GM21717 (cell line): ENCODE measurements at regions not wholly inside any gene's neighbourhood (a gene's known extent, or its start where the extent isn't known, plus 50 kb on each side); places are given as distances from the start of the nearest gene placed in this dataset.

ENCODE experiments used
- ATAC-seq: cut with Tn5 transposase; IDR thresholded peaks from one replicate; pipeline ENCODE4 v1.9.1; 2021; ENCODE audit warnings: mild to moderate bottlenecking, moderate library complexity; ENCODE audit not compliant: unreplicated experiment

DNA sequence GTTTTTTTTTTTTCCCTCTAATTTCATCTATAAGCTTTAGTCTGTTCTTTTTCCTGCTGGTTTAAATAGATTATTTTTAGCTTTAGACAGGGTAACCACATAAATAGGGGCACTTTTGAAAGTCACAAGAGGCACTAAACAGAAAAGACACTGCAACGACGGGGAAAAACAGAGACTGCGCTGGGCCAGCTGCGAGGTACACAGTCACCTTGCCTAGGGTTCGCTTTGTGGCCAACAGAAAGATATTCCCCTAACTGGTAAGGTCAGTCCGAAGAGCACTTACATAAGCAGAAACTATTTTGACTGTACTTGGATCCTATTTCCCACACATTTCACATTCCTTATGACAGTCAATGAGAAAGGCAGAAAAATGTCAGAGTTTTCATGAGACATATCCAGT, 175.6 kb upstream of the PHF14 start:
- ATAC-seq = no peak

DNA sequence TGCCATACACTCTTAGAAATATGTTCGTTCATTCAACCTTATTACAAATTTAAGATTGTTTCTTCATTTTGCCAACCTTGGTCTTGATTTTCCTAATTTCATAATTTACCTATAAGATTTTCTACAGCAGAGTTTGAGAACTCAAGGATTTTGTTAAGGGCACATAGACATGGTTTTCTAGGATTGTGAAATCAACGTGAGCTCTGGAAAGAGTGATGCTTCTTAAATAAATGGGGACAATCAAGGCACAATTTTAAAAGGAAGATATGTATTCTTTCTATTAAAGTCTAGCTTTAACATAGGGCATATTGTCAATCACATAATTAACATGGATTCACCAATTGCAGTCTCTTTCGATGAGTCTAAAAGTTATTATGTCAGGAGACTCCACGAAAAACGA, 174.2 kb upstream of the PHF14 start:
- ATAC-seq = no peak

DNA sequence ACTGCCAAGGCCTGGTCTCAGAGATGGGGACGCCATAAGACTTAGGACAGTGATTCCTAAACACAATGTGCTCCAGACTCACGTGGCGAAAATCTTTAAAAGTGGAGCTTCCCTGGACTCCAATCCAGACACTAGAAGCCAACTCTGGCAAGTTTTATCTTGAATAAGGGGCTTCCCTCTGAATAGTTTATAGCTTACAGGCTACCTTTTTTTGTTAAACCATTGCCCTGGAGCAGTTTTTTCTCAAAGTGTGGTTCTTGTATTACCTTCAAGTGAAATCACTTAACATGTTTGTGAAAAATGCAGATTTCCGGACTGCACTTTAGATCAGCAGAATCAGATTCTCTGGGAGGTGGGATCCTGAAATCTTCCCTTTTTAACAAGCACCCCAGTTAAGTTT, 171.7 kb upstream of the PHF14 start:
- no peak for ATAC-seq

DNA sequence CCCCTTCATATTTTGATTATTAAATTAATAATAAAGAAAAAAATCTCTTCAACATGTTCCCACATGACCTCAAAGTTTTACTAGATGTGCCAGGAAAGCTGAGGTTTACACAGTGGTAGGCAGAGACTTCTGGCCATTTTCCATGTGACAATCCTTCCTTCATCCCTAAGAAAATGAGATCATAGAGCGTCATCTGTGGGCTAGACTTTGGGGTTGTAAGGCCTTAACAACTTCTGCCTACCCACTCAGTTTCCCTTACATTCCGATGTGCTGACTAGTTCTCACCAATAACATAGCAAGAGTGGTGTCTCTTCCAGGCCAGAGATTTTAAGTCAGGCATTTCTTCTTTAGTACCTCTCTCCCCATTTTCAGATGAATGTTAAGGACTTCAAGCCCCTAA, 171.1 kb upstream of the PHF14 start:
- ATAC-seq = no peak

DNA sequence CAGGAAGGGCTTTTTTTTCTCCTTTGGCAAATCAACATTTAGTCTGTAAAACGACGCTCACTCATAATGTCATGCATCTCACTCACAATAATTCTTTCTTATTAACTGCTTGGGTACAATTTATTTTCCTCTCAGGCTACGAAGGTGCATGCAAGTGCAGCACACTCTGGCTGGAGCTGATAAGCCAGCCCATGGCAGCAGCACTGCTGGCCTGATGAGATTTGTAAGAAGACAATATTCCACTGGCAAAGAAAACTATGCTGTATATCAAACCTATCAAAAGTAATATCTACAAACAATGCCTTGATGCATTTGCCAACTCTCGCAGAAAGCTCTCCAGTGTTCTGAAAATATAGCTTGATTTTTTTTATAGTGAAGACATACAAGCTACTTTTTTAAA, 170.0 kb upstream of the PHF14 start:
- no peak for ATAC-seq

DNA sequence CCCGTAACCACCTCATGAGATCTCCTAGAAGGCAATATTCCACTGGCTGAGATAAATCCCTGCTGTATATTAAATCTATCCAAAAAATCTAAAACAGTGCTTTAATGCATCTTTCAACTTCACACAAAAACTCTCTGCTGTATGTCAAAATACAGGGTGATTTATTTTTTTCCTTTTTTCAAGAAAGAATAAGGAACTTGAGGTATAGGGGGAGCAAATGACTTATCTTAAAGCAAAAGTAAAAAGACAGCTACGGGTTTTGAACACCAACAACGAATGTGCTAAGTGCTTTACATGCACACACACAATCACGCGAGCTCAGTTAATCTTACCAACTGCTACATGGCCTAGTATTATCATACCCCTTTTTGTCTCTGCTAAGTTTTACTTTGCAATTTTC, 168.9 kb upstream of the PHF14 start:
- no peak for ATAC-seq

DNA sequence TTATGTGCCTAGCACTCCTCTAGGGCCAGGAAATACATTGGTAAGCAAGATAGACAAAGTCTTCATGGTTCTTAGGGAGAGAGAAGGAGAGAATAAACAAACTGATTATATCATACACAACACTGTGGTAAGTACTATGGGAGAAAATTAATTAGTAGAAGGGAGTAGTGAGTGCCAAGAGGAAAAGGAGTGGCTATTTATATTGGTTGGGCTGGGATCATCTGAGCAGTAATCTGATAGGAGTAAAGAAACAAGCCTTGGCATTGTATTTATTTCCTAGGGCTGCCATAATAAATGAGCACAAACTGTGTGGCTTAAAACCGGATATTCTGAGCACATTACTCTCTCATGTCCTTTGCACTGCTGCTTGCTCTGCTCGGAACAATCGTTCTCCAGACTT, 158.1 kb upstream of the PHF14 start:
- ATAC-seq = no peak

DNA sequence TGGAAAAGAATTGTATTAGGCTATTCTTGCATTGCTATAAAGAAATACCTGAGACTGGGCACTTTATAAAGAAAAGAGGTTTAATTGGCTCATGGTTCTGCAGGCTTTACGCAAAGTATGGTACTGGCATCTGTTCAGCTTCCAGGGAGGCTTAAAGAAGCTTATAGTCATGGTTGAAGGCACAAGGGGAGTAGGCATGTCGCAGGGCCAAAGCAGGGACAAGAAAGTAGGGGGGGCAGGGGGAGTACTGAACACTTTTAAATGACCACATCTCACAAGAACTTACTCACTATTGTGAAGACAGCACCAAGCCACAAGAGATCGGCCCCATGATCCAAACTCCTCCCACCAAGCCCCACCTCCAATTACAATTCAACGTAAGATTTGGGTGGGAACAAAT, 152.5 kb upstream of the PHF14 start:
- no peak for ATAC-seq

DNA sequence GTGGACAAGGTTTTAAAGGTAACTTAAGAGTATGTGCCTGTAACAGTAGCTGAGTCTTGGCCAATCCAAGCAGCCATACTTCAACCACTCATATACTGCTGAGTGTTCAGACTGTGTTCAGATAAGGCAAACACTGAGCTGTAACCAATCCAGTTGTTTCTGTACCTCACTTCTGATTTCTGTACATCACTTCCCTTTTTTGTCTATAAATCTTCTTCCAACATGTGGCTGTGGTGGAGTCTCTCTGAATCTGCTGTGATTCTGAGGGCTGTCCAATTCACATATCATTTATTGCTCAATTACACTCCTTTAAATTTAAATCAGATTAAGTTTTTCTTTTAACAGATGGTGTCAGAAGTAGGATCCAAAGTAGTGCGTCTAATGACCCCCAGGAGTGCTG, 149.5 kb upstream of the PHF14 start:
- no peak for ATAC-seq

DNA sequence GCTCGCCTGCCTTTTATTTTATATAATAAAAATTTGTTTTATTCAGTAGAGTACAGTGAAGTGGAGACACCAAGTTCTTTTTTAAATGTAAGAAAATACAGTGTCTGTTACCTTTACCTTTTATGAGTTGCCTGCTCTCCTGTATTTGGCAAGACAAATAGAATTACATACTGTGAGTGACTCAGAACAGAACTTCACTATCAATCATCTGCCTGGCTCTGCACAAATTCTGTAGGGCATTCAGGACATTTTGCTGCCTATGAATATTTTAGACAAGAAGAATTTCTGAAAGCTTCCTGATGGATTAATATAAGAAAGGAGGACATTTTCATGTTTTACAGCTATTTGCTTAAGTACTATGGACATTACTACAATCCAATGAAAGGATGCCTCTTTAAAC, 135.4 kb upstream of the PHF14 start:
- no peak for ATAC-seq

DNA sequence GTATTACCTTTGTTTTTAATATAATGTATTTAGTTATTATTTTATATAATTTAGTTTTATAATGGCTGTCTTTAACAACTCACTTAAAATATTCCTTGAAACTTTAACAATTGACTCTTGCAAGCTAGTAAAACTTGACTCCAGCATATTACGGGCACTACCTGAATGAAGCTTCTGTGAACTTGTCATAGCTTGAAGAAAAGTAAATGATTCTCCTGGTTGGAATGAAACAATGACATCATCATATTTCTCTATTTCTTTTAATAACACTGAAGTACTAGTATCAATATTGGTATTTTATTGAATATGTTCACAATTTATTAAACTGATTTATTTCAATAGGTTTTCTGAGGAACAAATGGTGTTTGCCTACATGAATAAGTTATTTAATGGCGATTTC, 128.4 kb upstream of the PHF14 start:
- ATAC-seq = no peak

DNA sequence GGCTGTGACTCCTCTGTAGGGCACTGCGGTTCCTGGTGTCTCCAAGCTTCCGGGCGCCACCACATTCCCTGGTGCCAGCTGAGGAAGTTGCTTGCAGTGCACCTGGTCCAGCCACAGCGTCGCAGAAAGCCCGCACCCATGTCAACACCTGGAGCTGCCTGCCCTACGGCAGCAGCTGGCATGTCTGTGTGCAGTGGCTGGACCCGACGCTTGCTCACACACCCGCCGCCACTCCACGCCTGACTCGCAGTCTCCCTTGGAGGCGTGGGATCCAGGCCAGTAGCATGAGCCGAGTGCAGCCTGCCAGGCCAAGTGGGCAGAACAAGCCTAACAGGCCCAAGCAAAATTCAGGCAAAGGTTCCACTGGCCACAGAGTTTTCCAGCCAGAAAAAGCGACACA, 118.1 kb upstream of the PHF14 start:
- ATAC-seq = no peak

DNA sequence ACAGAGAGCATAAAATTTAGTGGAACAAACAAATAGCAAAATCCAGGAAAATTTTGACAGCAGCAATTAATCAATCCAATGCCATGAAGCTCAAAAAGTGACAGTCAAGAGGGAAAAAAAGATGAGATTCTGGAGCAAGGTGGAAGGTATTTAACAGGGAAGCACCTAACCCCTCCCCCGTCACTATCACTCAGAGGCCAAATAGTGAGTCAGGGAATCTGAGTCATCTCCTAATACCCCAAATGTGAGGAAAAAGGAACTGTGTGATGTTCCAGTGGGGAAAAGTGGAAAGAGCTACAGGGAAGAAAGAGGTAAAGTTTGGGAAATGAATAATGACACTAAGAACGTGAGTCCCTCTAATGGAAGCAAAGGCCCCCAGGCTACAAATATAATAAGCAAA, 113.2 kb upstream of the PHF14 start:
- no peak for ATAC-seq

DNA sequence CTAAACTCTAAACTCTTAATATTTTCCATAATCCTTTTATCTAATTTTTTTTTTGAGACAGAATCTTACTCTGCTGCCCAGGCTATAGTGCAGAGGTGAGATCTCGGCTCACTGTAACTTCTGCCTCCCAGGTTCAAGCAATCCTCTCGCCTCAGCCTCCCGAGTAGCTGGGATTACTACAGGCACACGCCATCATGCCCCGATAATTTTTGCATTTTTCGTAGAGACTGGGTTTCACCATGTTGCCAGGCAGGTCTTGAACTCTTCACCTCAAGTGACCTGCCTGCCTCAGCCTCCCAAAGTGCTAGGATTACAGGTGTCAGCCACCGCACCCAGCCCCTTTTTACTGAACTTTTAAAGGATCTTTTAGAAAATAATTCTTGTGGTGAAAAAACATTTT, 110.2 kb upstream of the PHF14 start:
- no peak for ATAC-seq

DNA sequence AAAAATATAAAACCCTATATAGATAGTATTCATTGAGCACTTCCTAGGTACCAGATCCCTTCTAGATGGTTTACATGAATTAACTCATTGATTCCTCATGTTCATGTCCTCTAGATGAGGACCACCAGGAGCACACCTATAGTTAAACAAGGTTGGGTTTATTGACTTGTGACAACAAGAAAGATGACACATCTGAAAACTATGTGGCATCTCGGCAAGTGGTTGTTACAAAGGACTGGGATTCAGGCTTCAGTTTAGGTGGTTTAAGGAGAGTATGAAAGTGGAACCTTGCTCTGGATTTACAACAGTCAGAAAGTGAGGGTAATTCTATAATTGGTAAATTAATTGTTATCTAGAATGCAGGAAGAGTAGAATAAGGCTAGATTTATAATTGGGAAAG, 99.0 kb upstream of the PHF14 start:
- ATAC-seq = no peak

DNA sequence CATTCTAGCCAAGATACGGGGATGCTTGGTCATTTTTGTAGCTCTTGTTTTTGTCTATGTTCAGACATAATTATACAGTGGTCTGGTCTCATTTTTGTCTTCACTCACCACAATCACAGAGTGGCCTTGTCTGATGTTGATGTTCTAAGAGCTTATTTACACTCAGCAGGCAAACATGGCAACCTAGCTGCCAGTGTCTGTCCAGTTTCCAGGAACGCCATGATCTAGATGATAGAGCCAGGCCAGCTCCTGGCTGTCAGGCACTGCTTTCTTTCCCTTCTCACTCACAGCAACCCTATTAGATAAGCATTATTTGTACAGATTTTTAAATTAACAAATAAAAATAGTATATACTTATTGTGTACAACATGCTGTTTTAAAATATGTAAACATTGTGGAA, 98.6 kb upstream of the PHF14 start:
- no peak for ATAC-seq

DNA sequence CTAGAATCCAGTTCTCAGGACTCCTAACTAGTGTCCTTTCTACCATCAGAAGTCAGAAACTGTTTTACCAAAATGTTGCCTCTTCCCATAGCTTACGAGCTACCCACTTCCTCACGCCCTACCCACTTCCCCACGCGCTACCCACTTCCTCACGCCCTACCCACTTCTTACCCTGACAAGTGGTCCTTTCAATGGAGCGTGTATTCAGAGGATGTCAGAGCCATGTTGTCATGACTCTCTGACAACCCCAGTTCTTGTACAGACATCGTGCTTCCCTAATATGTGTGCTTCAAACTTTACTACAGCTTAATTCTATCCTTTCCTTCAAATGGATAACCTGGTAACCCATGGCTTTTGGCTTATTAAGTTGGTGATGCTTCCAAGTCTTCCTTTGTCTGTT, 84.8 kb upstream of the PHF14 start:
- peak; percentile 22 for ATAC-seq

DNA sequence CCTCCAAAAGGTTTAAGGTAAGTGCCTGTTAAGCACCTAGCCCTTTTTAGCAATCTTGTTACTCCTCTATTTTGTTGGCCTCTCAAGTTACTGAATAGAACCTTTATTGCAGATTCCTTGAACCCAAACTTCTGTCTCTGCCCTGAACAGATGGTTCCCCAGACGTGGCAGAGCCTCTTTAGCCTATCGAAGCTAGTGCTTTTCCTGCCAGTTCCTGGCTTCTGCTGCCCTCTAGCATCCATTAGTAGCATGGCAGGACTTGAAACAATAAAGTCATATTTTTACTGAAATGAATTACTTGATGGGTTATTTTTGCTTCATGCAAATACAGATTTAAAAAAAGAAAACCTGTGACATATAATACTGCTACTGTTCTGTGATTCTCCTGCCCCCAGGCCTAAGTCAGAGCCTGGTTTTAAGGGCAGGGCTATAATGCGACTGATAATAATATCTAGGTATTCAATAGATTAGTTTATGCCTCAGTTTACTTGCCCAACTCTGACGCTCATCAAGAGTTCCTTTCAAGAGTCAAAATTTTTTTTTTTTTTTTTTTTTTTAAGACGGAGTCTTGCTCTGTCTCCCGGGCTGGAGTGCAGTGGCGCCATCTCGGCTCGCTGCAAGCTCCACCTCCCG, 84.3 kb upstream of the PHF14 start:
- ATAC-seq = peak; percentile 96

DNA sequence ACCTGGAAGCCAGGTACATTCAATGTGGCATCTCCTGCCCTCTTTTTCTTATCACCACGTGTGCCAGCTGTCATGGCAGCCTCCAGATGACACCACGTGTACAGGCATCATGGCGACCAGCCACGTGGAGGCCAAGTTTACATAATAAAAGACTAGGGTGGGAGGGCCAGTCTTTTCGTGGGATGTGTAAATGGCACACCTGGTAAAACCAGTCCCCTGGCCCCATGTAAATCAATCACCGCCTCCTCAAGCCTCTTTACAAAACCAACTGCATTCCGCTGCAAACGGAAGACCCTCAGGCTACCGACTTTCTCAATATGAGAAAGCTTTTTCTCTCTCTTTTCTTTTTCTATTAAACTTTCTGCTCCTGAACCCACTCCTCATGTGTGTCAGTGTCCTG, 65.1 kb upstream of the PHF14 start:
- no peak for ATAC-seq

DNA sequence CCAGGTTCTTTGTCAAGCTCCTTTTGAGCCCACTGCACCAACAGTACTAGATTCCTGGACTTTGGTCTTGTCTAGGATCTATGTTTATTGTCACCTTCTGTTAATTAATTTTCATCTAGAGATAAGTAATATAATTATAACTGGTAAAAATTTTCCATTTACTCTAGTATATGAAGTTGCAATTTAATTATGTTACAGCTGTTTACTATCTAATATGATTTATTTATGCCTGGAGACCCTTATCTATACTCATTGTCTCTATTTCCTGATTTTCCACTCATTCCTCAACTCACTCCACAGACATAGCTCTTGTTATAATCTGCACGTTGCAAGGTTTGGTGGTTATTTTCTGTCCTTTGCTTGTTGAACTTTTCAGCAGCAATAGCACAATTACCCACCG, 63.2 kb upstream of the PHF14 start:
- ATAC-seq = no peak

DNA sequence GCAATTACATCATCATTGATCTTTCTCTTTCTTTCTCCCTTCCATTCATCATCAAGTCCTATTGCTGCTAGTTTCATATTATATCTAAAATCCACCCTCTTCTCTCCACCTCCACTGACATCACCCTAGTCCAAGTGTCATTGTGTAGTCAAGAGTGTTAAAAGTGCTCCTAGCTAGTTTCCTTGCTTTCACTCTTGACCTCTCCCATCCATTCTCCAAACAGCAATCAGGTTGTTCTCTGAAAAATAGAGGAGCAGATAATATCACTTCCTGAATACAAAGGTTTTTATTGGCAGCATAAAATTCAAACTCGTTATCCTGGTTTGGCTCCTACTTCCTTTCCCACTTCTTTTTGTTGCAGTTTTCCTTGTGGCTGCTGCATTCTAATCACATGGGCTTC, 61.6 kb upstream of the PHF14 start:
- ATAC-seq = no peak

DNA sequence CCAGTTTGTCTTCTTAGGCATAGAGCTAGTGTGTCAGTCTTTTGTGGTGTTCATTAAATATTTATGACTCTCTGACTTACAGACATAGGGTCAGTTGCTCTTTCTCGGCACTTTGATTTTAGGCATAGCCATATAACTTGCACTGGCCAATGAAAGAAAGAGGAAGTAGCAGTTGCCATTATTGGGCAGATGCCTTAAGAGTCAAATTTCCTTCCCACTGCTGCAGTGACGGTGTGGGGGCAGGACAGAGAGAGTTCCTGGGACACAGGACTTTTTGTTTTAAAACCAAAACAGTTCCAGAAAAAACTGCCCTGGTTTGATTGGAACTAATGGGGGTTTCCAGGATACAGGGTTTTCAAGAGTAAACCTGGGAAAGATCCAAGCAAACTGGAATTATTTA, 60.2 kb upstream of the PHF14 start:
- no peak for ATAC-seq

DNA sequence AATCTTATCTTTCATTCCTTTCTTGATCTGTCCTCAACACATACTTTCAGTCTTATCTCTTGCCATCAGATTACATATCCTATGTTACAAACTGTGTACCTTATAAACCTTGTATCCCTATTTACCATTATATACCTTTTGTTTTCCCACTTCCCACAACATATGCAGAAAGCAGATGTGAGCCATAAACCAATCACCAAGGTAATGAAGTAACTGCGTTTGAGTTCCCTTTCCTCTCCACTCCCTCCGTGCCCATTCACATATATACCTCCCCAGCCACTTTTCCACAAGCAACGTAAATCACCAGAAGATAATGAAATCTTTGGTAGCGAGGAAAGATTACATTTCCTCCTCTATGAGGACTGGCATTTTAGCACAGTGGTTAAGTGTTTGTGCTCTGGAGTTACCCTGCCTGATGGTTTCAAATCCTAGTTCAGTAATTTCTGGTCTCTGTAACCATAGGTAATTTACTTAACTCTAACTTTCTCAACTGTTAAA, 55.5 kb upstream of the PHF14 start:
- no peak for ATAC-seq

DNA sequence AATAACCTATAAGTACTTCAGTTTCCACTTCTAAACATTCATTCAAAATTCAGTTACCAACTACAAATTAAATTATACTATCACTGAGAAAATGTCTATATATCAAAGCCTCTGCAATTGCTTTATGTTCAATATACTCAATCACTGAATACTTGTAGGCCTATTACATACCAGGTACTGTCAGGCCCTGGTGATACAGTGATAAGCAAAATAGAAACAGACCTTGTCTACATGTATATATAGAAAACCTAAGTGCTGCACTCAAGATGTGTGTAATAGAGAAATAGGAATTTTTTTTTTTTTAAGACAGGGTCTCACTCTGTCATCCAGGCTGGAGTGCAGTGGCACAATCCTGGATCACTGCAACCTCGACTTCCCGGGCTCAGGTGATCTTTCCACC, 53.7 kb upstream of the PHF14 start:
- no peak for ATAC-seq
